HepG2 (cell line): ENCODE measurements at regions not wholly inside any gene's neighbourhood (a gene's known extent, or its start where the extent isn't known, plus 50 kb on each side); places are given as distances from the start of the nearest gene placed in this dataset.

Experiments
- ATAC-seq: fragments of 200-7000 bp; cut with Tn5 transposase; 3 replicates; pipeline ENCODE4 v1.9.1; 2020; ENCODE audit warnings: mild to moderate bottlenecking, moderate library complexity
- BruUV-seq: library from RNA; stranded (reverse); fragments of 400-500 nt; replicated peaks from 2 replicates; lab custom pipeline; 2021; lab: Mats Ljungman, UMichigan
- CTCF ChIA-PET: fragments of 300-600 bp; formaldehyde crosslinking; extraction: SDS; loops from one replicate; lab custom pipeline; 2021; ENCODE audit warnings: low total read pairs, inconsistent platforms, low intra/inter-chr PET ratio; lab: Yijun Ruan, JAX
- POLR2A ChIA-PET: fragments of 350-600 bp; sonication (Branson Sonifier 250); formaldehyde crosslinking; loops from one replicate; lab custom pipeline; 2020; ENCODE audit warnings: antibody characterized with exemption, inconsistent platforms; lab: Yijun Ruan, JAX
- DNase-seq: peaks from one replicate; pipeline ENCODE4 v3.0.0-alpha.2; 2015; ENCODE audit warnings: low spot score
- FAIRE-seq: peaks from 3 replicates; lab custom pipeline; 2011; peaks lifted over from hg19 to GRCh38; lab: Jason Lieb, UNC
- H2AFZ ChIP-seq: one replicate; pipeline ENCODE4 v1.6.1; 2011; ENCODE audit warnings: low read length, inconsistent platforms
- H3K27ac ChIP-seq: fragments of 300-600 bp; 3 replicates; pipeline ENCODE4 v1.8.0; 2011; ENCODE audit warnings: mixed run types, mild to moderate bottlenecking, mixed read lengths, low read length, inconsistent platforms; ENCODE audit not compliant: insufficient read depth; ENCODE audit errors: extremely low read length
- H3K27me3 ChIP-seq, 2 experiments: fragments of 200-600 bp in 1 of 2; 2 replicates in 1 of 2; 3 replicates in 1 of 2; pipeline versions ENCODE4 v1.6.0 to v1.8.0; 2011; ENCODE audit warnings: low read length in 2 of 2, mild to moderate bottlenecking in 2 of 2, moderate library complexity in 2 of 2, inconsistent platforms in 1 of 2; ENCODE audit not compliant: insufficient read depth in 2 of 2, control insufficient read depth in 1 of 2
- H3K36me3 ChIP-seq, 2 experiments: fragments of 200-600 bp in 1 of 2; replicated peaks in 1 of 2; 2 replicates in 1 of 2; 3 replicates in 1 of 2; pipeline versions ENCODE4 v1.5.1 to v1.8.0; 2011; ENCODE audit warnings: low read length in 2 of 2, inconsistent platforms in 1 of 2; ENCODE audit not compliant: insufficient read depth in 2 of 2, control insufficient read depth in 1 of 2
- H3K4me1 ChIP-seq: 2 replicates; pipeline ENCODE4 v1.5.1; 2012; ENCODE audit warnings: low read length, inconsistent platforms; ENCODE audit not compliant: insufficient read depth
- H3K4me2 ChIP-seq: 2 replicates; pipeline ENCODE4 v1.6.0; 2011; ENCODE audit warnings: low read depth, low read length, inconsistent platforms
- H3K4me3 ChIP-seq, 3 experiments: fragments of 200-600 bp in 1 of 3; sonication (generic), shearing (Covaris generic) in 1 of 3; replicated peaks in 1 of 3; 2 replicates each; pipeline ENCODE4 v1.5.1; 2011 to 2016; ENCODE audit warnings: low read length in 3 of 3, inconsistent platforms in 2 of 3, low read depth in 2 of 3, mild to moderate bottlenecking in 2 of 3, control low read depth in 1 of 3, mixed read lengths in 1 of 3; ENCODE audit not compliant: insufficient read depth in 1 of 3
- H3K79me2 ChIP-seq: one replicate; pipeline ENCODE4 v1.6.1; 2011; ENCODE audit warnings: low read length, inconsistent platforms; ENCODE audit not compliant: insufficient read depth
- H3K9ac ChIP-seq: 2 replicates; pipeline ENCODE4 v1.6.0; 2011; ENCODE audit warnings: mild to moderate bottlenecking, low read depth, low read length, inconsistent platforms; ENCODE audit not compliant: insufficient read depth
- H3K9me3 ChIP-seq: 2 replicates; pipeline ENCODE4 v1.5.1; 2012; ENCODE audit warnings: mild to moderate bottlenecking, low read length
- H4K20me1 ChIP-seq: 2 replicates; pipeline ENCODE4 v1.6.0; 2011; ENCODE audit warnings: inconsistent platforms, mild to moderate bottlenecking, low read length, moderate library complexity; ENCODE audit not compliant: insufficient read depth
- ATF7 ChIP-seq, 2 experiments: fragments of 450-650 bp in 1 of 2; sonication (generic) in 1 of 2; formaldehyde crosslinking in 1 of 2; IDR thresholded peaks; 2 replicates each; pipeline versions ENCODE4 v1.4.0 to v1.6.1; 2016 to 2020; ENCODE audit warnings: antibody characterized with exemption in 1 of 2, mild to moderate bottlenecking in 1 of 2, missing genetic modification reagents in 1 of 2
- ATF7-NPFF ChIP-seq: sonication (generic); formaldehyde crosslinking; IDR thresholded peaks from 2 replicates; pipeline ENCODE4 v1.8.1; 2023; ENCODE audit warnings: mild to moderate bottlenecking, low read depth, missing genetic modification reagents, moderate library complexity
- BCL6 ChIP-seq: IDR thresholded peaks from 2 replicates; pipeline ENCODE4 v1.6.1; 2016; ENCODE audit warnings: missing genetic modification reagents, missing compliant biosample characterization
- ETV6 ChIP-seq: sonication (generic); formaldehyde crosslinking; conservative IDR thresholded peaks from 2 replicates; pipeline ENCODE4 v1.4.0; 2020; ENCODE audit warnings: missing genetic modification reagents
- HIC2 ChIP-seq: sonication (generic); formaldehyde crosslinking; IDR thresholded peaks from 2 replicates; pipeline ENCODE4 v1.9.0; 2022; ENCODE audit warnings: low read depth, missing genetic modification reagents
- IKZF5 ChIP-seq: IDR thresholded peaks from 2 replicates; pipeline ENCODE4 v1.6.1; 2018; ENCODE audit warnings: missing genetic modification reagents, mild to moderate bottlenecking, missing compliant biosample characterization
- MBNL3 ChIP-seq: fragments of 250-450 bp; sonication (Bioruptor Pico); conservative IDR thresholded peaks from 2 replicates; pipeline ENCODE4 v1.8.0; 2022; ENCODE audit warnings: mild to moderate bottlenecking, inconsistent platforms
- NFKB2 ChIP-seq: sonication (generic); formaldehyde crosslinking; IDR thresholded peaks from 2 replicates; pipeline ENCODE4 v1.4.0; 2020; ENCODE audit warnings: missing genetic modification reagents, borderline replicate concordance
- POLR2AphosphoS5 ChIP-seq: IDR thresholded peaks from 2 replicates; pipeline ENCODE4 v1.6.1; 2012; ENCODE audit warnings: low read depth, low read length
- RCOR2 ChIP-seq: IDR thresholded peaks from 2 replicates; pipeline ENCODE4 v1.6.1; 2016; ENCODE audit warnings: missing biosample characterization, missing genetic modification reagents
- SMARCE1 ChIP-seq: fragments of 450-650 bp; IDR thresholded peaks from 2 replicates; pipeline ENCODE4 v1.6.1; 2017; ENCODE audit warnings: borderline replicate concordance
- SP5 ChIP-seq: IDR thresholded peaks from 2 replicates; pipeline ENCODE4 v1.6.1; 2016; ENCODE audit warnings: low read depth, borderline replicate concordance
- TCF12 ChIP-seq, 2 experiments: fragments of 450-650 bp in 1 of 2; sonication (generic) in 1 of 2; formaldehyde crosslinking in 1 of 2; IDR thresholded peaks; 2 replicates each; pipeline versions ENCODE4 v1.6.1 to v1.8.0; 2017 to 2022; ENCODE audit warnings: antibody characterized with exemption in 1 of 2, mild to moderate bottlenecking in 1 of 2, missing genetic modification reagents in 1 of 2, moderate library complexity in 1 of 2
- TEF ChIP-seq: sonication (generic); formaldehyde crosslinking; IDR thresholded peaks from 2 replicates; pipeline ENCODE4 v1.5.0; 2020; ENCODE audit warnings: missing genetic modification reagents
- ZFP41 ChIP-seq: sonication (generic); formaldehyde crosslinking; IDR thresholded peaks from 2 replicates; pipeline ENCODE4 v1.4.0; 2020; ENCODE audit warnings: mild to moderate bottlenecking, missing genetic modification reagents, borderline replicate concordance
- ZFP62 ChIP-seq: sonication (generic); formaldehyde crosslinking; IDR thresholded peaks from 2 replicates; pipeline ENCODE4 v1.4.0; 2020; ENCODE audit warnings: missing genetic modification reagents
- ZNF260 ChIP-seq: sonication (generic); formaldehyde crosslinking; IDR thresholded peaks from 2 replicates; pipeline ENCODE4 v1.4.0; 2020; ENCODE audit warnings: missing genetic modification reagents, low read depth, mild to moderate bottlenecking, borderline replicate concordance
- ZNF639 ChIP-seq: conservative IDR thresholded peaks from 2 replicates; pipeline ENCODE4 v1.6.1; 2018; ENCODE audit warnings: missing genetic modification reagents
- ZNF772 ChIP-seq: sonication (generic); formaldehyde crosslinking; IDR thresholded peaks from 2 replicates; pipeline ENCODE4 v1.5.0; 2020; ENCODE audit warnings: mild to moderate bottlenecking, missing genetic modification reagents
- WGBS: methylation state at CpG from one replicate; pipeline ENCODE4 v1.1.6; 2017; ENCODE audit warnings: low lambda C conversion rate; 5-methylcytosine and 5-hydroxymethylcytosine counted together
- in situ Hi-C: cut with HindIII; loops from 2 replicates; pipeline ENCODE4 v1.10.0; 2017; ENCODE audit warnings: low pct_unique_long_range_greater_than_20kb; ENCODE audit not compliant: extremely low pct_ligation_motif_present
- intact Hi-C: fragments of 100-400 bp; cut with micrococcal nuclease; formaldehyde crosslinking; loops from one replicate; pipeline ENCODE4 v1.10.0; 2022; ENCODE audit not compliant: unreplicated experiment

GRCh38 chr13:85241060-85241459 is 558.2 kb downstream of the SLITRK6 start:
- no peak overlapping the region for H3K4me2 ChIP-seq
- H2AFZ ChIP-seq = no peak overlapping the region
- no peak overlapping the region for H3K9ac ChIP-seq
- BruUV-seq = no TSS peak
- H3K9me3 ChIP-seq = no peaks in the 10 kb centered on the region
- H3K4me3 ChIP-seq = no peak overlapping the region
- DNase-seq (no peak), FAIRE-seq (no peak), ATAC-seq (no peak)
- no peak for TF ChIP-seq MBNL3 (CRISPR knock-in tag)
- no peak for TF ChIP-seq IKZF5
- TF ChIP-seq TCF12 (IDR thresholded peaks at IDR 0.05) = no peak
- TF ChIP-seq TCF12 (CRISPR knock-in tag; IDR thresholded peaks at IDR 0.05) = no peak
- no peak for TF ChIP-seq POLR2AphosphoS5
- TF ChIP-seq BCL6 (CRISPR knock-in tag) = no peak
- no peak for TF ChIP-seq SP5 (CRISPR knock-in tag)
- TF ChIP-seq RCOR2 (CRISPR knock-in tag) = no peak
- no peak for TF ChIP-seq HIC2 (CRISPR knock-in tag)
- TF ChIP-seq ZNF260 (CRISPR knock-in tag) = no peak
- no peak for TF ChIP-seq NFKB2
- TF ChIP-seq ATF7 (IDR thresholded peaks at IDR 0.05) = no peak
- no peak for TF ChIP-seq ATF7 (CRISPR knock-in tag; IDR thresholded peaks at IDR 0.05)
- TF ChIP-seq ZFP62 (CRISPR knock-in tag) = no peak
- no peak for TF ChIP-seq ETV6 (CRISPR knock-in tag)
- TF ChIP-seq ZNF772 (CRISPR knock-in tag) = no peak
- no peak for TF ChIP-seq ZNF639 (CRISPR knock-in tag)
- TF ChIP-seq ZFP41 = no peak
- TF ChIP-seq TEF (CRISPR knock-in tag) = no peak
- no peak for TF ChIP-seq ATF7-NPFF (CRISPR knock-in tag)
- TF ChIP-seq SMARCE1 = no peak
- ChIA-PET POLR2A (no interaction called here), CTCF (no interaction called here)
- no peaks in the 10 kb centered on the region for H3K79me2 ChIP-seq
- intact Hi-C loops = no loop called here
- no peaks in the 10 kb centered on the region for H4K20me1 ChIP-seq
- no peaks in the 10 kb centered on the region for H3K4me1 ChIP-seq
- 0% methylated on average over 2 of the region's 2 CpGs for WGBS
- H3K27me3 ChIP-seq = no peaks in the 10 kb centered on the region
- no peak overlapping the region for H3K27ac ChIP-seq
- H3K36me3 ChIP-seq = no peaks in the 10 kb centered on the region
- in situ Hi-C loops = no loop called here
